Stimulated activated CD4-positive, alpha-beta T cell treated with anti-CD3 and anti-CD28 coated beads, Interleukin-4, amount 100 ng/mL, for 24 hours (primary cell): ENCODE measurements at regions not wholly inside any gene's neighbourhood (a gene's known extent, or its start where the extent isn't known, plus 50 kb on each side); places are given as distances from the start of the nearest gene placed in this dataset.

ENCODE experiments used
- DNase-seq: peaks from one replicate; pipeline ENCODE4 v3.0.0-alpha.2; 2020

DNA sequence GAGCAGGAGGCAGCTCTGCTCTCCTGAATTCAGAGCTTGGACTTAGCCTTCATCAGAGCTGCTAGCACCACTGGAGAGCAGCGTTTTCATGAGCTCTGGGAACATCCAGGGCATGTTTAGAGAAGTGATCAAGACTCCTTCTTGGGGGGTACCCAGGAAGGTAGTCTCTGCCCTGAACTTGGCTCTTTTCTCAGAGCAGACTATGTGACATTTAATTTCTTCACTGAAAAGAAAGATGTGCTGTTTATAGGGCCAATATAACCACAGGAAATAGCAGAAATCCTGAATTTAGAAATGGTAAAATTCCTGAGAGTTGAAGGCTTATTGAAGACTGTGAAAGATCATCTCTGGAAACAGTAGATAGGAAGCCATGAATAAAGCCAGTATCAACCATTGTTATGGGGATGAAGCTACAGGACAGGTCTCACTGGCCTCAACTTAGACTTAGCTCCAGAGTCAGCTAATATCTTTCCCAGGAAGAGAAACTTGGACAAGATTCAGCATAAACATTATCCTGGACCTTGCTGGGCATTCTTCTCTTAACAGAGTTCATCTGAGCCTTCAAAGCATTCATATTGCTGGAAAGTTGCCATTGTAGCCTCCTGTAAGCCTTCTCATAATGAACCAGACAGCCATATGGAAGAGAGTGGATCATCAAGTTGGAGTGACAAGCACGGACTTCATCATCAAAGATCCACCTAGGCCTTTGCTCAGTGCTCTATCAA, 386.6 kb upstream of the THBS1 start:
- DNase-seq, result no peak

- no peak for DNase-seq
Observed at GRCh38 chr15:39195961-39196486, 384.9 kb upstream of the THBS1 start.

DNA sequence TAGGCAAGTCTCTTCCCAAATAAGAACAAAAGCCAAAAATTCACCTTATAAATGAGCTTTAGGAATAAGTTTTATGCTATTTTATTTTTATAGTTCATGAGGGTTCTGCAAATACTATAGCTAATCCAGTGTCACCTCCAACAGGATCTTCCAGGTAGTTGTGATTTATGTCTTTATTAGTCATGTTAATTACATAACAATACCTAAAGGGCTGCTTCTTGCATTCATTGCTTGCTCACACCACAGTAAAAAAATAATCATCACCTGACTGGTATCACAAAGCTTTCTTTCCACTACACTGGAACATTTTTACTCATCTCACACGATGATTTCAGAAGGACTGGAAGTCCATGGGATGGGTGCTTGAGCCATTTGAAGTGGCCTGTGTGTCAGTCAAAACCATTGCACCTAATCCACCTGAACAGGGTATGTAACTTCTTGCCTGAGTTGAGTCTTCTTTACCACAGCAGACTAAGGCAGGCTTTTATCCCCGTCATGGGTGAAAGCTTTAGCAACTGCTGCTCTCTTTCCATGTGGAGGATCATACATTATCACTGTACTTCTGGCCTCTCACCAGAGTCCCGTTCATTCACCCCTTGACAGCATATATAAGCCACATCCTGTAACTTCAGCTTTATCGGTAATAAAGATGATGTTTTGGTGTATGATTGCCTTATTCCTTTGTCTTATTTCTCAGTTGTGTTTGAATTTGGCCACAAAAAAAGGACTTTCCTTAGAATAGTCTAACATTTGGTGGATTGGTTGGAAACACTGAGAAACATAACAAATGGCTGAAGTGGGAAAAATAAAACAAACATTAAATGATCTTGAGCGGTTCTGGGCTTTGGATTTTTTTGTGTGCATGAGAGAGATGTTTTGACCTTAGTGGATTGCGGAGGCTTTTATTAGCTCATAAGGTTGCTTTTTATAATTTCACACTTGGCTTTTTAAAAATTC, 382.6 kb upstream of the THBS1 start:
- no peak for DNase-seq

- DNase-seq, result no peak
Observed at GRCh38 chr15:39199076-39199475, 381.8 kb upstream of the THBS1 start.

- DNase-seq, result no peak
Observed at GRCh38 chr15:39200586-39200985, 380.3 kb upstream of the THBS1 start.

DNA sequence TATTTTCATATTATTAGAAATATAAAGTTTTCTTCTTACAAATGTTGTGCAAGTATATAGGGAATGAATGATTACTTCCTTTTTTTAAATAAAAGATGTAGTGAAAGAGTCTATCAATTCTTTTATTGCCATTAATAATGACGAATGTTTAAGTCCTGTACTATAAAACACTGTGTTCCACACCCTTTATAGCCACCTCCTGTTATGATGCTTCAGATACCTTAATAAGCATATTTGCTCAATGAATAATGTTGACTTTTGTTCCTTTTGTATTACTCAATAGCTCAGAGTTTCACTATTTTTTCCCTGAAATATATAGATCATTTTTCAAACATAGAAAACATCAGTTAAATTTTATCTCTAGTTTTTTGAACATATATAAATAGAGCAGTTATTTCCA, 378.2 kb upstream of the THBS1 start:
- DNase-seq, result no peak

DNA sequence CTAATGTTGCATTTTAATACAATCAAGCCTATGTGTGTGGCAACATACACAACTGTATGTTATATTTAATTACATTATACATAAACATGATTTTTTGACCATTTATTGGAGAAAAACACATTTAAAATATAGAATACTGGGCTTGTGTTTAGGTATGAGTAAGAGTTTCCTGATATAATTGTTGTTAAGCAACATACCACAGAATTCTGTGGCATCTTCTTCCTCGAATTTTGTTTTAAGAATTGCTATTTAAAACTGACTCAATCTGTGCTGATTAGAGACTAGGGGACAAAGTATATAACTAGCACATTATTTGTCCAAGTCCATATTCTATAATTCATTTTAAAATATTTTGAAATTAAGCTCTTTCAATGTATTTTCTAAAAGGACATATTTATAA, 376.8 kb upstream of the THBS1 start:
- DNase-seq, result no peak

DNA sequence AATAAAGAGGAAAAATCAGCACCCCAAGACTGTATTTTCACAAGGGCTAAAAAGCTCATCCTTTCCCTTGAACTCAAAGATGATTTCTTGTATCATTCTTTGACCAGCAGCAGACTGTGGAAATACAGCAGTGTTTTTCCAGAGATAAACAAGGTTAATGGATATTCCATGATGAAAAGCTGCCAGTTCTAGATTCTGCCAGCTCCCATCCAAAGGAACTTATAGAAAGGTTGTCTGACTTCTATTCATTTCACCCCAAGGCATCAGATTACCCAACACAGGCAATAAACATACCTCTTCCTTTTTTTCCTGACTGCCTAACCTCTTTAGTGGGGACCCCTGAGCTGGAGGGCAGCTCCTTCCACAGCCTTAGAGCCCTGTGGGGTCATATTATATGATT, 375.8 kb upstream of the THBS1 start:
- no peak for DNase-seq

DNA sequence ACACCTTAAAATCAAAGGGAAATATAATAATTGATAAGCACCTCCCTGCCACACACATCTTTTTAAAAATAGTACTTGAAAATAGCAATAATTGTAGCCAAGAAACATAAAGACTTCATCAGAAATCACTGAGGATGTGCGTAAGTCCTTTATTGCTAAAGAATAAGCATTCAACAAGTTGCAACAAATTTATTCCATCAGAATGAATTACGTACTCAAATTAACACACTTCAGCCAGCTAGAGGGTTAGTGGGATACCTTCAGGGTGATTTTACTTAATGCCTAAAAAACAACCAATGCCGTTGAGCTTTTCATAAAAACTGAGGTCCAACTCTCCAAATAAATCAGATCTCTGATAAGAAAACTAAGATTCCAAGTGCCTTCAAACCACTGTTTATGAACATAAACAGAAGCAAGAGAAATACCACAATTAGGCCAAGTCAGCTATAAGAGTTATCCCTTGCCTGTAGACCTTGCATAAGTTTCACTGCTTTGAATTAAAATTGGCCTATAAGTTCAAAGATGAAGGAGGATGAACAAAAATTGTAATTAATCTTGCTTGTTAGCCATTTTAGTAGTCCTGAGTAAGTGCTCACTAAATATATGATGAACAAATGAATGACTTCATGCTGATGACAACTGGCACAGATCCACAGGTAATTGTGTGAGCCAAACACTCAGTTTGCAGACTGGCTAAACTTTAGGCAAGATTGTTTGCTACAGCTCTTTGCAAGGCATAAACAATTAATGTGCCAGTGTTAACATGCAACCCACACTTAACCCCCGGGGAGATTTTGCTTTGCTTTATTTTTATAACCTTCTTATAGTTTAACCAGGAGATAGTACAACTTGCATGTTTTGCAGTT, 375.1 kb upstream of the THBS1 start:
- no peak for DNase-seq

GRCh38 chr15:39207532-39208115, 373.3 kb upstream of the THBS1 start:
- DNase-seq, result no peak

GRCh38 chr15:39208187-39208586, 372.7 kb upstream of the THBS1 start:
- DNase-seq, result no peak

DNA sequence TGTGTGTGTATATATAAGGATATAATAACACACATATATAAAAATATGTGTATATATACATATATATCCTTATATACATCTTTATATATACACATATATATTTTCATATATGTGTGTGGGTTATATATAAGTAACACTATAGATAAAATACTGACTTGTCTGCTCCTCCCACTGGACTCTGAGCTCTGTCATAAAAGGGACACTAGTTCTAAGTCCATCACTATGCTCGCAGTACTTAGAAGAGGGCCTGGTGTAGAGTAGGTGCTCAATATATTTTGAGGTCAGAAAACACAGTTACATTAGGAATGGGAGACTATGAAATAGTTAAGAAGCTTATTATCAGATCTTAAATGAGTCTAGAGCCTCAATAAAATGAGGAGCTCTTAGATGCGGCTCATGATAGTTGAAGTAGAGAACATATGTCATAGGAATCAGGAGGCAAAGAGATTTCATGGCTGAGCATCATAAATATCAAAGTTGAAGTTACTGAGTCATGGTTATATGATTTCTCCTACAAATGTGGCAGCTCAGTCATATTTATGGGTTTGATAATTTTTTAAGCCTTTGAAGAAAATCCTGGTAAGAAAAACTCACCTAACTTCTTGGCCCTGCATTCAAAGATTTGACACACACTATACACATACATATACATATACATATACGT, 371.2 kb upstream of the THBS1 start:
- DNase-seq, result no peak

DNA sequence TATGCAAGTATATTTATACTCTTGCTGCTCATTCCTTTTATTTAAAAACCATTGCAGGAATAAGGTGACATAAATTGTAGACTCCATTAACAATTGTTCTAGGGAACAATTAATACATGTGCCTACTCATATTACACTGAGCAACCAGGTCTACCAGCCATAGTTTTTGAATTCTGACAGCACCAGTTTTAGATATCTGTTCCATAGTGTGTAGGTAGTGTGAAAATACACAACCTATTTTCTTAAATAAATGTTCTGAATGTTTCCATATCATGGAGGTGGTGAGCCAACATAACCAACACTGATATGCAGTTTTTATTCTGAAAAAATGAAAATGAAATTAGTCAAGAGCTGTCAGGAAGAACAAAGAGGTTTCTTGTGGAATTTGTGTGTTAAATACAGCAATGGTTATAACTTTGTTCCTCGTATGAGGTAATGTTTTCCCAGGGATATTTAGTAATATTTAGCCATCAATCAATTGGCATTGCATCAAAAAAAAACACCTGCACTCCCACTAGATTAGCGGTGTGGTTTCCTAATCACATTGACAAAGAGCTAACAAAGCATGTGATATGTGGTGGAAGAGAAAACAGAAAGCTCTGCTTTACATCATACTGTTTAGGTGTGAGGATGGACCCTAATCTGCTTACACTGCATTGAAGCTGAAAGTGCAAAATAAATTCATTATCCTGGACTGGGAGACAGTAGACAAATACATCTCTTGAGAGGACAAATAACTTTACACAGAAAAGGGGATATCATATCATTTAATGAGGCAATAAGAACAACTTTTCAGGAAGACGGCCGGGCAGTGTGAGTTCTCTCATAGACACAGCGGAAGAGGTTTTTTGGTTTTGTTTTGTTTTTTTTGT, 369.5 kb upstream of the THBS1 start:
- DNase-seq, result no peak

GRCh38 chr15:39213385-39213840, 367.5 kb upstream of the THBS1 start:
- DNase-seq, result no peak

DNA sequence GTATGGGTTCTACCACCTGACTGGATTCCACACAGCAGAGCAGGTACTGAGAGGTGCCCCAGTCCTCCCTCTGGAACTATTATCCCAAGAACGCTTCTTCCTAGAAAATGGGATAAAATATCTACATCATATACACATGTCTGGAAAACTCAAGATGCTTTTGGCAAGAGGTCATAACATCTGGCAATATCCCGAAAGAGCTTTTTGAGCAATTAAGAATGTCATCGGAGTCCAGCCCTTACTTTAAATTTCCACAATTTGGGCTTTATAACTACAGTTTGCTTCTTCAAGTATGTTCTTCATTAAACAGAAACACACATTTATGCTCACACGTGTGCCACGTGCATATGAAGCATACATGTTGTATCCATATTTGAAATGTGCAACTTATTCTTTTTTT, 365.9 kb upstream of the THBS1 start:
- DNase-seq, result no peak

GRCh38 chr15:39216816-39217215, 364.1 kb upstream of the THBS1 start:
- no peak for DNase-seq

- DNase-seq, result no peak
Observed at GRCh38 chr15:39219608-39220007, 361.3 kb upstream of the THBS1 start.

GRCh38 chr15:39226169-39226937, 354.5 kb upstream of the THBS1 start:
- DNase-seq, result no peak

GRCh38 chr15:39227001-39227400, 353.9 kb upstream of the THBS1 start:
- no peak for DNase-seq

DNA sequence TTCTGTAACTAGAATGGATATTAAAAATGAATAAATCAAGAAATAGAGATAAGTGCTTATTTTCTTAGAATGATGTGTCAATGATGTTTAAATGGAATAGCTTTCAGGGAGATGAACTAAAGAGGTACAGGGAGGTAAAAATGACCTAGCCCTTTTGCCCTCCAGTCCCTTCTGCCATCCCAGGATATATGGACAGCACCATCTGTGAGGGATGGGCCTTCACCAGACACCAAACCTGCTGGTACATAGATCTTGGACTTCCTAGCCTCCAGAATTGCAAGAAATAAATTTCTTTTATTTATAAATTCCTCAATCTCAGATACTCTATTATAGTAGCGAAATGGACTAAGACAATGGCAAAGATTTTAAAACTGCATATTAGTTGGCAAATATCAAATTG, 352.0 kb upstream of the THBS1 start:
- DNase-seq, result no peak
